DMS153 treated with DMSO at 0.1 percent for 48 hours (cell line): ENCODE measurements at regions not wholly inside any gene's neighbourhood (a gene's known extent, or its start where the extent isn't known, plus 50 kb on each side); places are given as distances from the start of the nearest gene placed in this dataset.
"Not testable (repeated sequence)": the region's sequence is repeated elsewhere in the genome, so short reads cannot be mapped to it uniquely, and the experiment has no call there.

Experiments used
- DNase-seq: peaks from one replicate; lab custom pipeline; 2025; ENCODE audit not compliant: unreplicated experiment; lab: John Stamatoyannopoulos, UW

- DNase-seq, result no peak
These were observed 274.6 kb upstream of the GALNTL6 start for GRCh38 chr4:171538601-171539100.

GRCh38 chr4:171534391-171534790 lies 278.8 kb upstream of the GALNTL6 start:
- no peak for DNase-seq

GRCh38 chr4:171532968-171533367 lies 280.2 kb upstream of the GALNTL6 start:
- DNase-seq, result no peak

- no peak for DNase-seq
These were observed 288.3 kb upstream of the GALNTL6 start for GRCh38 chr4:171524903-171525302.

GRCh38 chr4:171521726-171522125 lies 291.5 kb upstream of the GALNTL6 start:
- no peak for DNase-seq

GRCh38 chr4:171519457-171519856 lies 293.7 kb upstream of the GALNTL6 start:
- no peak for DNase-seq

- no peak for DNase-seq
These were observed 295.3 kb upstream of the GALNTL6 start for GRCh38 chr4:171517883-171518282.

- DNase-seq, result no peak
These were observed 296.5 kb upstream of the GALNTL6 start for GRCh38 chr4:171516694-171517093.

GRCh38 chr4:171484681-171485080 lies 328.5 kb upstream of the GALNTL6 start:
- no peak for DNase-seq

- no peak for DNase-seq
These were observed 335.0 kb upstream of the GALNTL6 start for GRCh38 chr4:171478181-171478580.

- DNase-seq, result not testable (repeated sequence)
These were observed 338.1 kb upstream of the GALNTL6 start for GRCh38 chr4:171475111-171475510.

GRCh38 chr4:171473155-171473554 lies 340.0 kb upstream of the GALNTL6 start:
- no peak for DNase-seq

GRCh38 chr4:171472230-171472629 lies 341.0 kb upstream of the GALNTL6 start:
- DNase-seq, result no peak

GRCh38 chr4:171464499-171464898 lies 348.7 kb upstream of the GALNTL6 start:
- DNase-seq, result no peak

GRCh38 chr4:171461191-171461590 lies 352.0 kb upstream of the GALNTL6 start:
- no peak for DNase-seq

- no peak for DNase-seq
These were observed 364.2 kb upstream of the GALNTL6 start for GRCh38 chr4:171448919-171449481.

- DNase-seq, result no peak
These were observed 364.8 kb upstream of the GALNTL6 start for GRCh38 chr4:171448358-171448757.

GRCh38 chr4:171441300-171441941 lies 371.8 kb upstream of the GALNTL6 start:
- DNase-seq, result no peak

GRCh38 chr4:171433674-171434073 lies 379.5 kb upstream of the GALNTL6 start:
- no peak for DNase-seq

GRCh38 chr4:171432536-171432935 lies 380.7 kb upstream of the GALNTL6 start:
- DNase-seq, result no peak

GRCh38 chr4:171430495-171430894 lies 382.7 kb upstream of the GALNTL6 start:
- no peak for DNase-seq

GRCh38 chr4:171397175-171397574 lies 416.0 kb upstream of the GALNTL6 start:
- no peak for DNase-seq

GRCh38 chr4:171390626-171391025 lies 422.6 kb upstream of the GALNTL6 start:
- DNase-seq, result no peak
